Neural cell (in vitro differentiated cells): ENCODE measurements at regions not wholly inside any gene's neighbourhood (a gene's known extent, or its start where the extent isn't known, plus 50 kb on each side); places are given as distances from the start of the nearest gene placed in this dataset.

ENCODE experiments used
- H2AFZ ChIP-seq: fragments of 200-600, 300-800 bp; sonication (generic), shearing (Covaris generic); 2 replicates; pipeline ENCODE4 v1.6.0; 2014; ENCODE audit warnings: low read depth, mild to moderate bottlenecking, antibody characterized with exemption, low read length, moderate library complexity
- H3F3A ChIP-seq: fragments of 200-600 bp; shearing (Covaris generic); 2 replicates; pipeline ENCODE4 v1.6.1; 2016; ENCODE audit warnings: mild to moderate bottlenecking, moderate library complexity, mixed read lengths, antibody characterized with exemption, low read length; ENCODE audit not compliant: insufficient read depth, poor library complexity, severe bottlenecking
- H3K27ac ChIP-seq: fragments of 200-600, 300-800 bp; sonication (generic), shearing (Covaris generic); 2 replicates; pipeline ENCODE4 v1.5.1; 2014; ENCODE audit warnings: mild to moderate bottlenecking, low read length, moderate library complexity
- H3K27me3 ChIP-seq: fragments of 300-800, 200-600 bp; sonication (generic), shearing (Covaris generic); 2 replicates; pipeline ENCODE4 v1.6.0; 2014; ENCODE audit warnings: mild to moderate bottlenecking, low read depth, low read length, moderate library complexity; ENCODE audit not compliant: insufficient read depth
- H3K36me3 ChIP-seq: fragments of 300-800, 200-600 bp; sonication (generic), shearing (Covaris generic); 2 replicates; pipeline ENCODE4 v1.5.1; 2014; ENCODE audit warnings: mild to moderate bottlenecking, antibody characterized with exemption, low read length, moderate library complexity; ENCODE audit not compliant: insufficient read depth
- H3K4me2 ChIP-seq: fragments of 300-800, 200-600 bp; sonication (generic), shearing (Covaris generic); 2 replicates; pipeline ENCODE4 v1.6.0; 2014; ENCODE audit warnings: mild to moderate bottlenecking, low read length
- H3K4me3 ChIP-seq: fragments of 300-800, 200-600 bp; sonication (generic), shearing (Covaris generic); 2 replicates; pipeline ENCODE4 v1.5.1; 2014; ENCODE audit warnings: mild to moderate bottlenecking, low read length, moderate library complexity
- H3K79me2 ChIP-seq: fragments of 200-600 bp; shearing (Covaris generic); replicated peaks from 2 replicates; pipeline ENCODE4 v1.6.0; 2014; ENCODE audit warnings: mild to moderate bottlenecking, low read length, moderate library complexity; ENCODE audit not compliant: insufficient read depth
- H3K9ac ChIP-seq: fragments of 300-800, 200-600 bp; sonication (generic), shearing (Covaris generic); 2 replicates; pipeline ENCODE4 v1.6.1; 2016; ENCODE audit warnings: mild to moderate bottlenecking, low read length, mixed read lengths
- H3K9me2 ChIP-seq: fragments of 200-600 bp; shearing (Covaris generic); 2 replicates; pipeline ENCODE4 v1.6.1; 2016; ENCODE audit warnings: mild to moderate bottlenecking, low read length, mixed read lengths; ENCODE audit not compliant: insufficient read depth
- H3K9me3 ChIP-seq: fragments of 200-600, 300-800 bp; sonication (generic), shearing (Covaris generic); 2 replicates; pipeline ENCODE4 v1.6.1; 2016; ENCODE audit warnings: mild to moderate bottlenecking, mixed run types, low read length, moderate library complexity, mixed read lengths
- H4K20me1 ChIP-seq: fragments of 200-600 bp; shearing (Covaris generic); 2 replicates; pipeline ENCODE4 v1.6.1; 2016; ENCODE audit warnings: mild to moderate bottlenecking, mixed run types; ENCODE audit not compliant: insufficient read depth
- CTCF ChIP-seq: fragments of 450-650 bp; IDR thresholded peaks from 2 replicates; pipeline ENCODE4 v1.5.1; 2014; ENCODE audit warnings: antibody characterized with exemption, mild to moderate bottlenecking, moderate library complexity; ENCODE audit not compliant: poor library complexity, severe bottlenecking
- EP300 ChIP-seq: fragments of 450-650 bp; conservative IDR thresholded peaks from 2 replicates; pipeline ENCODE4 v1.6.1; 2014; ENCODE audit warnings: antibody characterized with exemption, mild to moderate bottlenecking, moderate library complexity; ENCODE audit not compliant: poor library complexity, severe bottlenecking
- EZH2 ChIP-seq: fragments of 200-600, 300-800 bp; shearing (Covaris generic), sonication (generic); IDR thresholded peaks from 2 replicates; pipeline ENCODE4 v1.6.1; 2014; ENCODE audit warnings: antibody characterized with exemption, low read length, borderline replicate concordance, mild to moderate bottlenecking; ENCODE audit not compliant: insufficient read depth, poor library complexity, severe bottlenecking
- MXI1 ChIP-seq: fragments of 450-650 bp; conservative IDR thresholded peaks from 2 replicates; pipeline ENCODE4 v1.6.1; 2014; ENCODE audit warnings: antibody characterized with exemption, mild to moderate bottlenecking; ENCODE audit not compliant: poor library complexity, severe bottlenecking
- POLR2AphosphoS5 ChIP-seq: IDR thresholded peaks from 2 replicates; pipeline ENCODE4 v1.6.1; 2012
- RAD21 ChIP-seq: fragments of 450-650 bp; conservative IDR thresholded peaks from 2 replicates; pipeline ENCODE4 v1.6.1; 2014; ENCODE audit warnings: antibody characterized with exemption, mild to moderate bottlenecking, moderate library complexity
- SMC3 ChIP-seq: fragments of 450-650 bp; conservative IDR thresholded peaks from 2 replicates; pipeline ENCODE4 v1.6.1; 2014; ENCODE audit warnings: antibody characterized with exemption, mild to moderate bottlenecking, moderate library complexity; ENCODE audit not compliant: poor library complexity
- TAF1 ChIP-seq: IDR thresholded peaks from 2 replicates; pipeline ENCODE4 v1.6.1; 2012; ENCODE audit warnings: low read depth
- TF ChIP-seq, protein P1 (sequence below): IDR thresholded peaks from 2 replicates; pipeline ENCODE4 v1.6.1; 2012; ENCODE audit warnings: borderline replicate concordance

GRCh38 chr2:2847209-2847676 lies 516.2 kb upstream of the MYT1L start:
- H3K27ac ChIP-seq, result no peak overlapping the region
- no peaks in the 10 kb centered on the region for H4K20me1 ChIP-seq
- peak overlapping the region; percentile 59 for H3K9ac ChIP-seq
- TF ChIP-seq EZH2 (no peak), POLR2AphosphoS5 (no peak), TAF1 (no peak), RAD21 (no peak), SMC3 (no peak), CTCF (no peak), MXI1 (no peak), EP300 (no peak)
- TF ChIP-seq, protein P1, sequence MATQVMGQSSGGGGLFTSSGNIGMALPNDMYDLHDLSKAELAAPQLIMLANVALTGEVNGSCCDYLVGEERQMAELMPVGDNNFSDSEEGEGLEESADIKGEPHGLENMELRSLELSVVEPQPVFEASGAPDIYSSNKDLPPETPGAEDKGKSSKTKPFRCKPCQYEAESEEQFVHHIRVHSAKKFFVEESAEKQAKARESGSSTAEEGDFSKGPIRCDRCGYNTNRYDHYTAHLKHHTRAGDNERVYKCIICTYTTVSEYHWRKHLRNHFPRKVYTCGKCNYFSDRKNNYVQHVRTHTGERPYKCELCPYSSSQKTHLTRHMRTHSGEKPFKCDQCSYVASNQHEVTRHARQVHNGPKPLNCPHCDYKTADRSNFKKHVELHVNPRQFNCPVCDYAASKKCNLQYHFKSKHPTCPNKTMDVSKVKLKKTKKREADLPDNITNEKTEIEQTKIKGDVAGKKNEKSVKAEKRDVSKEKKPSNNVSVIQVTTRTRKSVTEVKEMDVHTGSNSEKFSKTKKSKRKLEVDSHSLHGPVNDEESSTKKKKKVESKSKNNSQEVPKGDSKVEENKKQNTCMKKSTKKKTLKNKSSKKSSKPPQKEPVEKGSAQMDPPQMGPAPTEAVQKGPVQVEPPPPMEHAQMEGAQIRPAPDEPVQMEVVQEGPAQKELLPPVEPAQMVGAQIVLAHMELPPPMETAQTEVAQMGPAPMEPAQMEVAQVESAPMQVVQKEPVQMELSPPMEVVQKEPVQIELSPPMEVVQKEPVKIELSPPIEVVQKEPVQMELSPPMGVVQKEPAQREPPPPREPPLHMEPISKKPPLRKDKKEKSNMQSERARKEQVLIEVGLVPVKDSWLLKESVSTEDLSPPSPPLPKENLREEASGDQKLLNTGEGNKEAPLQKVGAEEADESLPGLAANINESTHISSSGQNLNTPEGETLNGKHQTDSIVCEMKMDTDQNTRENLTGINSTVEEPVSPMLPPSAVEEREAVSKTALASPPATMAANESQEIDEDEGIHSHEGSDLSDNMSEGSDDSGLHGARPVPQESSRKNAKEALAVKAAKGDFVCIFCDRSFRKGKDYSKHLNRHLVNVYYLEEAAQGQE, result no peak
- H3K27me3 ChIP-seq, result no peaks in the 10 kb centered on the region
- H3F3A ChIP-seq, result no peaks in the 10 kb centered on the region
- no peak overlapping the region for H3K4me3 ChIP-seq
- H3K9me3 ChIP-seq, result no peaks in the 10 kb centered on the region
- no peaks in the 10 kb centered on the region for H3K9me2 ChIP-seq
- no peak overlapping the region for H3K4me2 ChIP-seq
- no peak overlapping the region for H2AFZ ChIP-seq
- H3K36me3 ChIP-seq, result no peaks in the 10 kb centered on the region
- no peaks in the 10 kb centered on the region for H3K79me2 ChIP-seq

GRCh38 chr2:2846332-2847208 lies 515.5 kb upstream of the MYT1L start:
- H3K4me2 ChIP-seq, result no peak overlapping the region
- H3K4me3 ChIP-seq, result no peak overlapping the region
- no peaks in the 10 kb centered on the region for H3K36me3 ChIP-seq
- no peaks in the 10 kb centered on the region for H4K20me1 ChIP-seq
- H3K79me2 ChIP-seq, result no peaks in the 10 kb centered on the region
- no peaks in the 10 kb centered on the region for H3K27me3 ChIP-seq
- H2AFZ ChIP-seq, result no peak overlapping the region
- H3K27ac ChIP-seq, result no peak overlapping the region
- no peaks in the 10 kb centered on the region for H3F3A ChIP-seq
- no peaks in the 10 kb centered on the region for H3K9me2 ChIP-seq
- TF ChIP-seq CTCF, result no peak
- no peak for TF ChIP-seq SMC3
- no peak for TF ChIP-seq EZH2
- TF ChIP-seq POLR2AphosphoS5, result no peak
- TF ChIP-seq RAD21, result no peak
- TF ChIP-seq, protein P1, result no peak
- TF ChIP-seq EP300, result no peak
- no peak for TF ChIP-seq MXI1
- TF ChIP-seq TAF1, result no peak
- no peak overlapping the region for H3K9ac ChIP-seq
- no peaks in the 10 kb centered on the region for H3K9me3 ChIP-seq
